ENCODE measurements at regions not wholly inside any gene's neighbourhood (a gene's known extent, or its start where the extent isn't known, plus 50 kb on each side); places are given as distances from the start of the nearest gene placed in this dataset.

DNA sequence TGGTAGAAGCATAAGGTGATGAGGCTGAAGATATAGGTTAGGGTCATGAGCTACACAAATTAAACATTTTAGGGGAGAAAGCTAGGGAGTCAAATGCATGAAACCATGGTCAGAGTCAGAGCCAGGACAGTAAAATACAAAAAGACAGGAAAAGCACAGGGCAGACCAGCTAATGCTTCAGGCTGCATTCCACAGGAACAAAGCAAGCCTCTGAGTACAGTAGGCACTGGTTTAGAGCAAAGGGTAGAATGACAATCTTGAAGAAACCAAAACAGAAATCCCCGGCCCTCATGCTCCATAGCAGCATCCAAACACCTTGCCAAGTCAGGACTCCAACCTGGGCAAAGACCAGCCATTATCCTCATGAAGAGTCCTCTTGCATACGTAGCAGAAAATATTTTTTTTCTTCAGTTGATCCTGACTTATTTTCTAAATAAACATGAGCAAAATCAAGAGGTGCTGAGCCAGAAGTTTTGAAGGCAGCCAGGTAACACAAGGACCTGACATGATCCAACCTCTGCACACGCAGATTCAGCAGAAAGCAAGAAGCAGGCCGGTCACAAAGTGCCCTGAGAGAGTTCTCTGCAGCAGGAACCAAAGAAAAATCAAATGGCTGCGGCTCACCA, 273.1 kb downstream of the TTLL7 start:
- DNase-seq (ENCODE audit: low read depth) = no peak

DNA sequence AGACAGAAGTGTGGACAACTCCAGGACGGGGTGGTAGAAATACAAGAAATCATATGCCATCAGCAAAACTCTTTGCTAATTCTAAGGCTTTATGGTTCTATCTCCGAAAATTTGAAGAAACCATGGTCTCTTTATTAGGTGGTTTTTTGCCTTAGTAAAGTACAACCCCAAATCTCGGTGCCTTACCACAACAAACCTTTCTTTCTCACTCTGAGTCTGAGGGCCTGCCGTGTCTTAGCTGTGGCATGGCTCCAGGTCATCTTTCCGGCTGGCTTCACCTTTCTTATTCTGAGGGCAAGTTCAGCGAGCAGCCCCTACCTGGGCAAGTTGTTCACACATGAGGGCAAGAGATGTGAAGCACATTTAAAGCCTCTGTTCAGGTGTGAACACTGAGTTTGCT, 280.6 kb downstream of the TTLL7 start:
- DNase-seq (ENCODE audit: low read depth) = no peak

- DNase-seq (ENCODE audit: low read depth) = no peak
Observed at GRCh38 chr1:83717785-83718184, 281.1 kb downstream of the TTLL7 start.

- DNase-seq (ENCODE audit: low read depth) = no peak
Observed at GRCh38 chr1:83716641-83717040, 282.3 kb downstream of the TTLL7 start.

- no peak for DNase-seq (ENCODE audit: low read depth)
Observed at GRCh38 chr1:83715550-83715949, 283.4 kb downstream of the TTLL7 start.

- DNase-seq (ENCODE audit: low read depth) = no peak
Observed at GRCh38 chr1:83709662-83710061, 289.3 kb downstream of the TTLL7 start.

GRCh38 chr1:83706354-83706938, 292.5 kb downstream of the TTLL7 start:
- DNase-seq (ENCODE audit: low read depth) = no peak

GRCh38 chr1:83705091-83705490, 293.8 kb downstream of the TTLL7 start:
- DNase-seq (ENCODE audit: low read depth) = no peak

- DNase-seq (ENCODE audit: low read depth) = no peak
Observed at GRCh38 chr1:83704350-83704749, 294.6 kb downstream of the TTLL7 start.

- no peak for DNase-seq (ENCODE audit: low read depth)
Observed at GRCh38 chr1:83702356-83702755, 296.6 kb downstream of the TTLL7 start.

DNA sequence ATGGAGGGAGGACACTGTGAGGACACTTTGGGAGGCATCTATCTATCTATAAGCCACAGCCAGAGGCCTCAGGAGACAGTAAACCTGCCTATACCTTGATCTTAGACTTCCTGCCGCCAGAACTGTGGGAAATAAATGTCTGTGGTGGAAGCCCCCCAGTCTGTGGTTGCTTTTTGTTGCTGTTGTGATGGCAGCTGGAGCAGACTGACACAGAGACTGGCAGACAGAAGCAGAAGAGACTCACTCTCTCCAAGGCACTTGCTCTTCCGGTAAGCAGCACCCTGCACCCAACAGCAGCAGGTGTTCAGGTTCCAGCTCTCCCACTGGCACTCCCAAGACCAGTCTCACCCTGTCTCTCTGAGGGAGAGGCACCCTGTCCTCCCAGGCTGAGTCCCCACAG, 297.6 kb downstream of the TTLL7 start:
- no peak for DNase-seq (ENCODE audit: low read depth)

- no peak for DNase-seq (ENCODE audit: low read depth)
Observed at GRCh38 chr1:83698644-83699043, 300.3 kb downstream of the TTLL7 start.

DNA sequence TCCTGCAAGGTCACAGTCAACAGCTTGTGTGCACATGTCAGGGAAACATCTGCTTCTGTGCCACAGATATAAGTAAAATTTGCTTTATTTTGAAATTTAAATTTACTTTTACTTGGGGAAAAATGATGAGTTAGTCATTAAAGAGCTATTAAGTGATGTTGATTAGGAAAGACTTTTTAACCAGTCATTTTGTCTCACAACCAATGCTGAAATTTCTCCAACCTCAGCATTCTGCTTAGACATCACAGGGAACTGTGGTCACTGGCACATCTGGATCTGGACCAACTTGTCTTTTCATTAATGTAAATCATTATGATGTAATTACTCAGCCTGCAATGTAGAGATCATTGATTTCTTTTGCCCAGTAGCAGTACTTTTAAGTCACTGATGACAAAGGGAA, 301.0 kb downstream of the TTLL7 start:
- no peak for DNase-seq (ENCODE audit: low read depth)

- no peak for DNase-seq (ENCODE audit: low read depth)
Observed at GRCh38 chr1:83697220-83697619, 301.7 kb downstream of the TTLL7 start.

GRCh38 chr1:83694449-83694848, 304.5 kb downstream of the TTLL7 start:
- no peak for DNase-seq (ENCODE audit: low read depth)

- no peak for DNase-seq (ENCODE audit: low read depth)
Observed at GRCh38 chr1:83693427-83694126, 305.4 kb downstream of the TTLL7 start.

DNA sequence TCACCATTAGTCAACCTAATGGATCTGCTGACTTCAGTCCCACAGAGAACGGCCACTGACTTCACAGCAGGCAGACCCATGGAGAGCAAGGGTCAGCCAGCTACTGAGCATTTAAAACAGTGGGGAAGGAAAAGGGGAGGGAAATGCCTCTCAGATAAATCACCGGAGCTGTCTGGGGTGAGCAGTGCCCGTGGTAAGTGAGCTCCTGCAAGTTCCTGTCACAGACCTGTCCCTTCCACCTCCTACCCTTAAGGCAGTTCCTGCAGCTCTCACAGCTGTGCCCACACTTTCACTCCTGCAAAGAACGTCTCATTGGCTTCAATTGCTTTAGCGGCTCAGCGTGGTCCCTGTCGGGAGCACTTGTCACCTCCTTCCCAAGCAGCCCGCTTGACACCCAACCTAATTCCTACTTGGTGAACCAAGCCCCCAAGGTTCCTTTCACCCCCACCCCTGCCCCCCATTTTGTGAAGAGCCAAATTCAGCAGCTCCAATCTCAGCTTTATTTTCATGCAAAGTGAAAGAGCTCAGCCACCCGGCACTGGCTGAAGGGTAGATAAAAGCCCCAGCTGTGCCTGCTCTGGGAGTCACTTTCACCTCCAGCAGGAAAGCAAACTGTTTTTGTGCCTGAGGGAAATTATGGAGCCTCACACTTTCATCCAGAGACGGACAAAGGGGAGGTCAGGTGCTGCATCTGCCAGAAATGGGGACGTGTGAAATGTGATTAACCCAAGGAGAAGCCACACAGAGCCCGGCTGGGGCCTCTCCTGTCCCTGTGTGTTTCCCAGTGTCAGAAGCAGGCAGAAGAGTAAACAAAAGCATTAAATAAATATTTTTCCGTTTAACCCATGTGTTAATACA, 306.2 kb downstream of the TTLL7 start:
- no peak for DNase-seq (ENCODE audit: low read depth)

DNA sequence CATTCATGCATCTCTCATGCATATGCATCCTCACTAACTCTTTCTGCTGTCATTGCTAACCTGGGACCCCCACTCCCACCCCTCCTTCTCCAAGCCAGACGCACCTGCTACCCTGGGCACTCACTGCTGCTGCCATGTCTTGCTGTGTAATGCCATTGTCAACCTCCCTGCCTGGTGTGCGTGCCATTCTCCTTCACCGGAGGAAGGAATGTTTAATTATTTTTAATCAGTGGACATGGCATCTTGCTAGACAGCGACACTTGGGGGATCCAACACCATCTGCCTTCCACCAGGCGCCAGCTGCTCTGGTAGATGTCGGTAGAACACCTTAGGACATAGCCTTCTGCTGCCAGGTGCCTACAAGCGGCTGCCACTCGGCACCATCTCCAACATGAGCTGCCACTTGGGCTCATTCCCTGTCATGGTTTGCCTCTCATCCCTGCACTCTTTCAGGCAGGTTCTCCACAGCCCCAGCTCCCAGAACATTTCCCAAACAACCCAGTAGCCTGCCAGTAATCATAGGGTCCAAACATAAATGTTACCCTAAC, 306.9 kb downstream of the TTLL7 start:
- DNase-seq (ENCODE audit: low read depth) = no peak

DNA sequence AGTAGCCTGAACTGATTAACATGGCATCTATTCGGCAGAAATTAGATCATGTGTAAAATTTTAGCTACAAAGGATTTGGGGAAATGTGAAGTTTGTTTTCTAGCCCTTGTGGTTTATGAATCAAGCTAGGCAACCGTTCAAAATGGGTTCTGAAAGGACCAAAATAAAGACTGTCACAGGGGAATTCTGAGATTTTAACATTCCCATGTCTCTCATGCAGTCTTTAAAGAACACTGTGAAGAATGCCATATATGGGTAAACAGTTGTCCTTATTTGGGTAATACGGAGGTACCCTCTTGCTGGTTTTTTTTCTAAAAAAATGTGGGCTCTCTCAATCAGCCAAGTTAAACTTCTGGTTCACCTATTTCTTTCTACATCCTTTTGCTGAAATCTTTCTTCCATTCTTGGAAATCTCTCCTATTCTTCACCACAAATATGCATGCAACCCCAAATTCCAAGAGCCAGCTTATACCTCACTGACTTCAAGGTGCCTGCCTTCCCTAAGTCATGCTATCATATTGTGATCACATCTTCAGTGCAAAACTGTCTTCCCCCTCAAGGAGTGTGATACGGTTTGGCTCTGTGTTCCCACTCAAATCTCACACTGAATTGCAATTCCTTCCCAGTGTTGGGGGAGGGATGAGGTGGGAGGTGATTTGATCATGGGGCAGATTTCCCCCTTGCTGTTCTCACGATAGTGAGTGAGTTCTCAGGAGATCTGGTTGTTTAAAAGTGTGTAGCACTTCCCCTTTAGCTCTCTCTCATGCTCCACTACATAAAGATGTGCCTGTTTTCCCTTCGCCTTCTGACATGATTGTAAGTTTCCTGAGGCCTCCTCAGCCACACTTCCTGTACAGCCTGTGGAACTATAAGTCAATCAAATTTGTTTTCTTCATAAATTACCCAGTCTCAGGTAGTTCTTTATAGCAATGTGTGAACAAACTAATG, 308.7 kb downstream of the TTLL7 start:
- no peak for DNase-seq (ENCODE audit: low read depth)

DNA sequence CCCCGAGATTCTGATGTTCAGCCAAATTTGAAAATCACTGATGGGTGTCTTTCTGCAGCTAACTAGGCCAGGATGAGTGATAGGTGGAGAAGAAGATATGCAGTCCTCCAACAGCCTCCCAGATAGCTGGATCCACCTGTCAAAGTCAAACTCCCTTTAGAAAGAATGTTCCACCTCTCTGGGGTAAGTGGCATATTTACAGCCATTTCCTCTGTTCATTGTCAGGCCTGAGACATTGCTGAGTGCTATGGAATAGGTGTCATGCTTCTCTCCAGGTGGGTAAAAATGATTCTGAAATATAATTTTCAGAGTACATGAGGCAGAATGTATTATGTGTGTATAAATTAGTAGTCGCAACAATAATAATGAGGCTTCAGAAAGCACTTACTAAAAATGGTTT, 316.8 kb downstream of the TTLL7 start:
- no peak for DNase-seq (ENCODE audit: low read depth)

DNA sequence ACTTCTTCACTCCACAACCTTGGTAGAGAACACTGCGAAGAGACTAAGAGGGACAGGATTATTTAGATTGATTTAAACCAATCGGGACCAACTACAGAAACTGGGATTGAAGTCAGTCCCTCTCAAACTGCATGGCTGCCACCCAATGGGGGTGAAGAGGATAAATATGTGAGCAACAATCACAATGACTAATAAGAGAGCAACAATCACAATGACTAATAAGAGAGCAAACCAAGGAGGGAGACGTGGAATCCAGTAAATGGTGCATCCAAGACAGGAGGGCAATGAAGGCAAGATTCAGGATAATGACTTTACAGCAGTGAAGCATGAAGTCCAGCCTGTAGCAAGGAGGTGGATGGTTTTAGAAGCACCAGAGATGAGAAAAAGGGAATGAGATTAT, 322.8 kb downstream of the TTLL7 start:
- DNase-seq (ENCODE audit: low read depth) = no peak

All from fibroblast of the conjunctiva (primary cell).